ENCODE measurements at regions not wholly inside any gene's neighbourhood (a gene's known extent, or its start where the extent isn't known, plus 50 kb on each side); places are given as distances from the start of the nearest gene placed in this dataset.

- TF ChIP-seq POLR2A (IDR thresholded peaks at IDR 0.05) (no peak), CTCF (IDR thresholded peaks at IDR 0.05) (no peak)
Observed at GRCh38 chr5:167414611-167415010, 876.8 kb upstream of the WWC1 start.
